ENCODE measurements at regions not wholly inside any gene's neighbourhood (a gene's known extent, or its start where the extent isn't known, plus 50 kb on each side); places are given as distances from the start of the nearest gene placed in this dataset.

- Histone ChIP-seq H3K9ac (ENCODE audit: low read length) (no peak overlapping the region), H3K4me2 (replicated peaks; ENCODE audit: low read depth, low read length, poor library complexity, severe bottlenecking) (no peak overlapping the region), H2AFZ (ENCODE audit: insufficient read depth, low read depth, low read length, poor library complexity, severe bottlenecking) (no peak overlapping the region), H3K27ac (ENCODE audit: low read length in 2 of 2) (no peak overlapping the region), H3K4me1 (ENCODE audit: control insufficient read depth in 2 of 2, insufficient read depth in 2 of 2, low read length in 2 of 2) (no peaks in the 10 kb centered on the region), H4K20me1 (ENCODE audit: control insufficient read depth, insufficient read depth, low read length, poor library complexity, severe bottlenecking) (no peaks in the 10 kb centered on the region), H3K27me3 (replicated peaks in 1 of 4; ENCODE audit: control extremely low read depth in 1 of 4, control insufficient read depth in 3 of 4, insufficient read depth in 4 of 4, low read length in 3 of 4) (no peaks in the 10 kb centered on the region), H3K36me3 (replicated peaks in 1 of 2; ENCODE audit: control extremely low read depth in 1 of 2, control insufficient read depth in 1 of 2, extremely low read depth in 1 of 2, insufficient read depth in 2 of 2, low read length in 1 of 2) (no peaks in the 10 kb centered on the region), H3K4me3 (ENCODE audit: control extremely low read depth in 1 of 5, extremely low read depth in 1 of 5, insufficient read depth in 1 of 5, low read depth in 2 of 5, low read length in 4 of 5) (no peak overlapping the region), H3K9me3 (ENCODE audit: control extremely low read depth in 1 of 3, control insufficient read depth in 2 of 3, insufficient read depth in 1 of 3, low read length in 2 of 3) (peaks cover 0 to 3% (median 0%) of the 10 kb centered on the region in 3 donors), H3K79me2 (ENCODE audit: control insufficient read depth, insufficient read depth, low read length) (no peaks in the 10 kb centered on the region)
- WGBS (ENCODE audit: insufficient coverage): 94% methylated on average over 16 of the region's 16 CpGs
- H3K4me3 Mint-ChIP-seq: no peak overlapping the region
- no peaks in the 10 kb centered on the region for H3K4me1 Mint-ChIP-seq
- H3K9me3 Mint-ChIP-seq (ENCODE audit: insufficient read depth): no peaks in the 10 kb centered on the region
- peaks cover 8% of the 10 kb centered on the region for H3K27me3 Mint-ChIP-seq
- no peak for TF ChIP-seq EZH2 (IDR thresholded peaks at IDR 0.05; ENCODE audit: borderline replicate concordance, insufficient read depth, low read depth, low read length, poor library complexity, severe bottlenecking)
- no peak for TF ChIP-seq CTCF (IDR thresholded peaks at IDR 0.05)
- intact Hi-C loops (cut with micrococcal nuclease): no loop called here
- no peak overlapping the region for H3K27ac Mint-ChIP-seq
- ATAC-seq (ENCODE audit: low read depth) (no peak), DNase-seq (no peak)
- POLR2A ChIA-PET: no interaction called here
- CTCF ChIA-PET: no interaction called here
These were observed 100.1 kb upstream of the FRMD1 start for GRCh38 chr6:168179133-168179532.

- H3K9me3 Mint-ChIP-seq (ENCODE audit: insufficient read depth): no peaks in the 10 kb centered on the region
- no peak overlapping the region for H3K27ac Mint-ChIP-seq
These were observed 98.3 kb upstream of the FRMD1 start for GRCh38 chr6:168177103-168177891.

More at GRCh38 chr6:168177103-168177891, 98.3 kb upstream of the FRMD1 start:
- POLR2A ChIA-PET: no interaction called here
- TF ChIP-seq CTCF (IDR thresholded peaks at IDR 0.05) (no peak), EZH2 (IDR thresholded peaks at IDR 0.05; ENCODE audit: borderline replicate concordance, insufficient read depth, low read depth, low read length, poor library complexity, severe bottlenecking) (no peak)
- H2AFZ ChIP-seq (ENCODE audit: insufficient read depth, low read depth, low read length, poor library complexity, severe bottlenecking): no peak overlapping the region
- DNase-seq (no peak), ATAC-seq (ENCODE audit: low read depth) (no peak)
- H3K27ac ChIP-seq (ENCODE audit: low read length in 2 of 2): no peak overlapping the region
- no peaks in the 10 kb centered on the region for H3K79me2 ChIP-seq (ENCODE audit: control insufficient read depth, insufficient read depth, low read length)
- no peak overlapping the region for H3K4me2 ChIP-seq (replicated peaks; ENCODE audit: low read depth, low read length, poor library complexity, severe bottlenecking)
- intact Hi-C loops (cut with micrococcal nuclease): no loop called here
- WGBS (ENCODE audit: insufficient coverage): 98% methylated on average over 8 of the region's 8 CpGs
- peaks cover 8% of the 10 kb centered on the region for H3K27me3 Mint-ChIP-seq
- CTCF ChIA-PET: no interaction called here
- H3K27me3 ChIP-seq (replicated peaks in 1 of 4; ENCODE audit: control extremely low read depth in 1 of 4, control insufficient read depth in 3 of 4, insufficient read depth in 4 of 4, low read length in 3 of 4): no peaks in the 10 kb centered on the region
- no peak overlapping the region for H3K9ac ChIP-seq (ENCODE audit: low read length)
- H3K4me1 Mint-ChIP-seq: no peaks in the 10 kb centered on the region
- no peak overlapping the region for H3K4me3 Mint-ChIP-seq
- H3K4me3 ChIP-seq (ENCODE audit: control extremely low read depth in 1 of 5, extremely low read depth in 1 of 5, insufficient read depth in 1 of 5, low read depth in 2 of 5, low read length in 4 of 5): no peak overlapping the region
- no peaks in the 10 kb centered on the region for H3K4me1 ChIP-seq (ENCODE audit: control insufficient read depth in 2 of 2, insufficient read depth in 2 of 2, low read length in 2 of 2)
- H3K36me3 ChIP-seq (replicated peaks in 1 of 2; ENCODE audit: control extremely low read depth in 1 of 2, control insufficient read depth in 1 of 2, extremely low read depth in 1 of 2, insufficient read depth in 2 of 2, low read length in 1 of 2): no peaks in the 10 kb centered on the region
- no peaks in the 10 kb centered on the region for H4K20me1 ChIP-seq (ENCODE audit: control insufficient read depth, insufficient read depth, low read length, poor library complexity, severe bottlenecking)
- peaks cover 0 to 3% (median 0%) of the 10 kb centered on the region in 3 donors for H3K9me3 ChIP-seq (ENCODE audit: control extremely low read depth in 1 of 3, control insufficient read depth in 2 of 3, insufficient read depth in 1 of 3, low read length in 2 of 3)
